Uterus (tissue), 2 donors: ENCODE measurements at regions not wholly inside any gene's neighbourhood (a gene's known extent, or its start where the extent isn't known, plus 50 kb on each side); places are given as distances from the start of the nearest gene placed in this dataset.

Experiments
- CTCF ChIP-seq, 4 experiments: fragments of 200-600 bp in 2 of 4; fragments of 450-650 bp in 2 of 4; sonication (generic) in 2 of 4; IDR thresholded peaks; one replicate each; pipeline ENCODE4 v1.5.1; 2016 to 2019; ENCODE audit warnings: antibody characterized with exemption in 4 of 4, mild to moderate bottlenecking in 2 of 4, moderate library complexity in 1 of 4
- POLR2A ChIP-seq, 2 donors: fragments of 450-650 bp; IDR thresholded peaks; one replicate each; pipeline ENCODE4 v1.6.1; 2016; ENCODE audit warnings: antibody characterized with exemption in 2 of 2, mild to moderate bottlenecking in 1 of 2, moderate library complexity in 1 of 2

- no peak for TF ChIP-seq CTCF (IDR thresholded peaks at IDR 0.05)
- TF ChIP-seq POLR2A (IDR thresholded peaks at IDR 0.05), result no peak
Observed at GRCh38 chr5:85357309-85357708, 972.6 kb upstream of the EDIL3 start.
